ENCODE measurements at regions not wholly inside any gene's neighbourhood (a gene's known extent, or its start where the extent isn't known, plus 50 kb on each side); places are given as distances from the start of the nearest gene placed in this dataset.
"Not testable (repeated sequence)": the region's sequence is repeated elsewhere in the genome, so short reads cannot be mapped to it uniquely, and the experiment has no call there.

DNA sequence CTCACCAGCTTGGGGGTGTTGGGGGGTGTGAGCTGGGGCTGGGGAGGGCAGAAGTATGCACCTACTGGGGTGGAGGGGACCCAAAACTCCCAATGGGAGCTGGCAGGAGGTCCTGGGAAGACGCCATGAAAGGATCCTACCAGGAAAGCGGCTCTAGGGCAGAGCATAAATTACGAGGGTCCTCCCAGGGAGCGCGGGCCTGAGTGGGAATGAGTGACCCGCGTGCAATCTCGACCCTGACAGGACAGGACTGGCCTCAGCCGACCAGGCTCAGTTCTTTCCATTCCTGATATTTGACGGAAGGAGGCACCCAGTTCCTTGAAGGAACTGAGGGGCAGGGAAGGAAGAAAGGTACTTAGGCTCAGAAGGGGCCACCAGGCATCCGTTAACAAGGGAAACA, 1452.8 kb upstream of the TPTE start:
- FAIRE-seq, result not testable (repeated sequence)

DNA sequence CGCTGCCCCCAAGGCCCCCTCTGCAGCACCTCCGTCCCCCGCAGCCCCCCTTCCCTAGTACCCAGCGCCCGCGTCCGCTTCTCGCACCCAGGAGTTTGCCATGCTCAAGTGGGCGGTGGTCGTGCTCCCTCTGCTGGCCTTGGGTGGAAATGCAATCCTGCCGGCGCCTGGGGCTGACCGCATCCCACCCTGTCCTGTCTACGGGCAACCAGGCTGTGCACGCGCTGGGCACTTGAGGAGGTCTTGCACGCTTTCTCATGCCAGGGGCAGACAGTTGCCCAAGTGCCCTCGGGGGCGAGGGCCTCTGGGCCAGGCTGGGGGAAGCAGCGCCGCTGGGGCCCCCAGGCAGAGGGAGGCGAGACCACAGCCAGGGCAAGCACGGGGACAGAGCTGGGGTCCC, 1450.7 kb upstream of the TPTE start:
- FAIRE-seq, result not testable (repeated sequence)

GRCh38 chr21:9073010-9073409, 1448.4 kb upstream of the TPTE start:
- not testable (repeated sequence) for FAIRE-seq

- not testable (repeated sequence) for FAIRE-seq
These were observed 1446.6 kb upstream of the TPTE start for GRCh38 chr21:9074772-9075171.

- FAIRE-seq, result not testable (repeated sequence)
These were observed 1438.1 kb upstream of the TPTE start for GRCh38 chr21:9083091-9083826.

GRCh38 chr21:9086299-9086698, 1435.1 kb upstream of the TPTE start:
- FAIRE-seq, result not testable (repeated sequence)

DNA sequence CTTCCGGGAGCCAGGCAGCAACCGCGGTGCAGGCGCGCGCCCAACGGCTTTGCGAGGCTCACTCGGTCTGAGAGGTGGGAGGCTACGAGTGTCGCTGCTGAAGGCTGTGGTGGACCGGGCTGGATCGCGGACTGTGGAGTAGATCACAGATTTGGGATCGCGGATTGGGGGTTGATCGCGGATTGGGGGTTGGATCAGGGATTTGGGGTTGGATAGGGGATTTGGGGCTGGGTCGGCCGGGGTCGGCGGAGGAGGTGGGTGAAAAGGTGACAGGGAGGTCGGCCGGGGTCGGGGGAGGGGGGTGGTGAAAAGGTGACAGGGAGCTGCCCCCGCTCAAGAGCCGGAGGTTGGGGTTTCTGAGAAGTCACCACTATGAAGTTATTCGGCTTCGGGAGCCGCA, 1433.6 kb upstream of the TPTE start:
- FAIRE-seq, result not testable (repeated sequence)

- not testable (repeated sequence) for FAIRE-seq
These were observed 1391.6 kb upstream of the TPTE start for GRCh38 chr21:9129741-9130140.

GRCh38 chr21:9130817-9131216, 1390.6 kb upstream of the TPTE start:
- not testable (repeated sequence) for FAIRE-seq

Data from G401.6 (cell line).